MM.1S (cell line): ENCODE measurements at regions not wholly inside any gene's neighbourhood (a gene's known extent, or its start where the extent isn't known, plus 50 kb on each side); places are given as distances from the start of the nearest gene placed in this dataset.

Experiments used
- DNase-seq: peaks from one replicate; pipeline ENCODE4 v3.0.0-alpha.2; 2015
- H2AFZ ChIP-seq: fragments of 300-600 bp; sonication (generic); 2 replicates; pipeline ENCODE4 v1.6.0; 2016; ENCODE audit warnings: antibody characterized with exemption, low read length
- H3F3A ChIP-seq: fragments of 300-600 bp; sonication (generic); 2 replicates; pipeline ENCODE4 v1.6.1; 2016; ENCODE audit warnings: mild to moderate bottlenecking, antibody characterized with exemption, low read length, moderate library complexity, mixed read lengths; ENCODE audit not compliant: insufficient read depth
- H3K27ac ChIP-seq: fragments of 300-600 bp; sonication (generic); 2 replicates; pipeline ENCODE4 v1.5.1; 2016; ENCODE audit warnings: mild to moderate bottlenecking, low read length
- H3K27me3 ChIP-seq: fragments of 300-600 bp; sonication (generic); replicated peaks from 2 replicates; pipeline ENCODE4 v1.6.0; 2016; ENCODE audit warnings: low read length; ENCODE audit not compliant: insufficient read depth
- H3K36me3 ChIP-seq: fragments of 300-600 bp; sonication (generic); replicated peaks from 2 replicates; pipeline ENCODE4 v1.6.1; 2016; ENCODE audit warnings: mild to moderate bottlenecking, low read length, mixed read lengths; ENCODE audit not compliant: insufficient read depth
- H3K4me1 ChIP-seq: fragments of 300-600 bp; sonication (generic); 2 replicates; pipeline ENCODE4 v1.6.1; 2016; ENCODE audit warnings: low read length, mixed read lengths
- H3K4me2 ChIP-seq: fragments of 300-600 bp; sonication (generic); 2 replicates; pipeline ENCODE4 v1.6.0; 2016; ENCODE audit warnings: low read depth, low read length
- H3K4me3 ChIP-seq: fragments of 300-600 bp; sonication (generic); 2 replicates; pipeline ENCODE4 v1.5.1; 2016; ENCODE audit warnings: low read length, mixed read lengths
- H3K79me2 ChIP-seq: fragments of 300-600 bp; sonication (generic); 2 replicates; pipeline ENCODE4 v1.6.1; 2016; ENCODE audit warnings: mixed run types, low read length, mixed read lengths
- H3K9ac ChIP-seq: fragments of 300-600 bp; sonication (generic); 2 replicates; pipeline ENCODE4 v1.6.1; 2016; ENCODE audit warnings: low read length, mixed read lengths
- H3K9me2 ChIP-seq: fragments of 300-600 bp; sonication (generic); replicated peaks from 2 replicates; pipeline ENCODE4 v1.6.1; 2016; ENCODE audit warnings: mild to moderate bottlenecking, low read length, mixed read lengths; ENCODE audit not compliant: insufficient read depth
- H3K9me3 ChIP-seq: fragments of 300-600 bp; sonication (generic); replicated peaks from 2 replicates; pipeline ENCODE4 v1.6.1; 2016; ENCODE audit warnings: mild to moderate bottlenecking, low read length, mixed read lengths; ENCODE audit not compliant: insufficient read depth
- H4K20me1 ChIP-seq: fragments of 300-600 bp; sonication (generic); 2 replicates; pipeline ENCODE4 v1.6.1; 2016; ENCODE audit warnings: mild to moderate bottlenecking, low read length, moderate library complexity, mixed read lengths; ENCODE audit not compliant: insufficient read depth
- EZH2 ChIP-seq: fragments of 300-600 bp; sonication (generic); optimal IDR thresholded peaks from 2 replicates; pipeline ENCODE3; 2017; ENCODE audit warnings: low read depth, mild to moderate bottlenecking, antibody characterized with exemption, low read length, mixed read lengths
- EZH2phosphoT487 ChIP-seq: fragments of 300-600 bp; sonication (generic); IDR thresholded peaks from 2 replicates; pipeline ENCODE4 v1.6.1; 2018; ENCODE audit warnings: antibody characterized with exemption, low read length
- TF ChIP-seq, protein P1 (sequence below): fragments of 300-600 bp; sonication (generic); IDR thresholded peaks from 2 replicates; pipeline ENCODE4 v1.5.1; 2016; ENCODE audit warnings: antibody characterized with exemption, low read length, mixed read lengths

DNA sequence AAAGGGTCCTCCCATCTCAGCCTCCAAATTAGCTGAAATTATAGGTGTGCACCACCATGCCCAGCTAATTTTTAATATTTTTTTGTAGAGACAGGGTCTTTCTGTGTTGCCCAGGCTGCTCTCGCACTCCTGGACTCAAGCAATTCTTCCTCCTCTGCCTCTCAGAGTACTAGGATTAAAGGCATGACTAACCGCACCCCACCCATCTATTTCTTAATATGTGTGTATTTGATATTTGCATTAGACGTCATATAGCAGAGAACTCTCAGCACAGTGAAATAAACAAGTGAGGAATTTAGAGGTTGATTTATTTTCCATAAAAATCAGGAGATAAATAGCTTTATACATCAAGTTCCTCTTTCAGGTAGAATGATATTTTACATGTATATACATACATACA, 213.5 kb downstream of the FSIP2 start:
- Histone ChIP-seq H3K4me3 (no peak overlapping the region), H3K9me2 (no peaks in the 10 kb centered on the region), H3K4me1 (no peaks in the 10 kb centered on the region), H3K9me3 (no peaks in the 10 kb centered on the region), H3K27ac (no peak overlapping the region), H3K79me2 (no peaks in the 10 kb centered on the region), H3K9ac (no peak overlapping the region), H4K20me1 (no peaks in the 10 kb centered on the region), H3K27me3 (no peaks in the 10 kb centered on the region), H2AFZ (no peak overlapping the region), H3F3A (no peaks in the 10 kb centered on the region), H3K36me3 (no peaks in the 10 kb centered on the region), H3K4me2 (no peak overlapping the region)
- TF ChIP-seq EZH2phosphoT487 (no peak), EZH2 (no peak)
- TF ChIP-seq, protein P1, sequence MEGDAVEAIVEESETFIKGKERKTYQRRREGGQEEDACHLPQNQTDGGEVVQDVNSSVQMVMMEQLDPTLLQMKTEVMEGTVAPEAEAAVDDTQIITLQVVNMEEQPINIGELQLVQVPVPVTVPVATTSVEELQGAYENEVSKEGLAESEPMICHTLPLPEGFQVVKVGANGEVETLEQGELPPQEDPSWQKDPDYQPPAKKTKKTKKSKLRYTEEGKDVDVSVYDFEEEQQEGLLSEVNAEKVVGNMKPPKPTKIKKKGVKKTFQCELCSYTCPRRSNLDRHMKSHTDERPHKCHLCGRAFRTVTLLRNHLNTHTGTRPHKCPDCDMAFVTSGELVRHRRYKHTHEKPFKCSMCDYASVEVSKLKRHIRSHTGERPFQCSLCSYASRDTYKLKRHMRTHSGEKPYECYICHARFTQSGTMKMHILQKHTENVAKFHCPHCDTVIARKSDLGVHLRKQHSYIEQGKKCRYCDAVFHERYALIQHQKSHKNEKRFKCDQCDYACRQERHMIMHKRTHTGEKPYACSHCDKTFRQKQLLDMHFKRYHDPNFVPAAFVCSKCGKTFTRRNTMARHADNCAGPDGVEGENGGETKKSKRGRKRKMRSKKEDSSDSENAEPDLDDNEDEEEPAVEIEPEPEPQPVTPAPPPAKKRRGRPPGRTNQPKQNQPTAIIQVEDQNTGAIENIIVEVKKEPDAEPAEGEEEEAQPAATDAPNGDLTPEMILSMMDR = no peak
- DNase-seq = no peak

GRCh38 chr2:185954389-185954788, 215.8 kb downstream of the FSIP2 start:
- H3K36me3 ChIP-seq = no peaks in the 10 kb centered on the region
- H3K9me2 ChIP-seq = no peaks in the 10 kb centered on the region
- no peak overlapping the region for H2AFZ ChIP-seq
- H4K20me1 ChIP-seq = no peaks in the 10 kb centered on the region
- no peak overlapping the region for H3K27ac ChIP-seq
- no peaks in the 10 kb centered on the region for H3K79me2 ChIP-seq
- no peaks in the 10 kb centered on the region for H3K4me1 ChIP-seq
- no peaks in the 10 kb centered on the region for H3K9me3 ChIP-seq
- H3F3A ChIP-seq = no peaks in the 10 kb centered on the region
- TF ChIP-seq EZH2phosphoT487 (no peak), EZH2 (no peak)
- TF ChIP-seq, protein P1 = no peak
- H3K9ac ChIP-seq = no peak overlapping the region
- DNase-seq = no peak
- no peaks in the 10 kb centered on the region for H3K27me3 ChIP-seq
- H3K4me3 ChIP-seq = no peak overlapping the region
- no peak overlapping the region for H3K4me2 ChIP-seq

GRCh38 chr2:185955050-185955449, 216.4 kb downstream of the FSIP2 start:
- Histone ChIP-seq H3K27me3 (no peaks in the 10 kb centered on the region), H2AFZ (no peak overlapping the region), H4K20me1 (no peaks in the 10 kb centered on the region), H3K9ac (no peak overlapping the region), H3K4me1 (no peaks in the 10 kb centered on the region), H3K79me2 (no peaks in the 10 kb centered on the region), H3K9me2 (no peaks in the 10 kb centered on the region), H3F3A (no peaks in the 10 kb centered on the region), H3K27ac (no peak overlapping the region), H3K4me3 (no peak overlapping the region), H3K4me2 (no peak overlapping the region), H3K9me3 (no peaks in the 10 kb centered on the region), H3K36me3 (no peaks in the 10 kb centered on the region)
- TF ChIP-seq EZH2phosphoT487 (no peak), EZH2 (no peak)
- TF ChIP-seq, protein P1 = no peak
- DNase-seq = no peak
